GM12878 (cell line): ENCODE measurements at regions not wholly inside any gene's neighbourhood (a gene's known extent, or its start where the extent isn't known, plus 50 kb on each side); places are given as distances from the start of the nearest gene placed in this dataset.

Experiments
- ATAC-seq: fragments of 200-7000 bp; cut with Tn5 transposase; 3 replicates; pipeline ENCODE4 v1.9.1; 2020; ENCODE audit warnings: mild to moderate bottlenecking, moderate library complexity
- BruUV-seq: library from RNA; stranded (reverse); fragments of 400-500 nt; replicated peaks from 2 replicates; lab custom pipeline; 2021; lab: Mats Ljungman, UMichigan
- CTCF ChIA-PET: fragments of 300-600 bp; sonication (Branson Sonifier 250); formaldehyde crosslinking; extraction: SDS; loops from one replicate; lab custom pipeline; 2021; ENCODE audit warnings: inconsistent platforms; lab: Yijun Ruan, JAX
- POLR2A ChIA-PET: fragments of 350-600 bp; formaldehyde crosslinking; extraction: SDS; loops from one replicate; lab custom pipeline; 2021; ENCODE audit warnings: inconsistent platforms; lab: Charles Lee
- RAD21 ChIA-PET: fragments of 300-600 bp; sonication (Branson Sonifier 250); formaldehyde crosslinking; loops from one replicate; lab custom pipeline; 2023; ENCODE audit warnings: antibody characterized with exemption; ENCODE audit not compliant: unreplicated experiment; lab: Charles Lee
- SMC1A ChIA-PET: fragments of 300-600 bp; sonication (Branson Sonifier 250); formaldehyde crosslinking; loops from one replicate; lab custom pipeline; 2023; ENCODE audit not compliant: unreplicated experiment, uncharacterized antibody; lab: Charles Lee
- DNase-seq: peaks from one replicate; pipeline ENCODE4 v3.0.0-alpha.2; 2011; ENCODE audit warnings: low read depth, low spot score
- FAIRE-seq: peaks from 3 replicates; lab custom pipeline; 2011; peaks lifted over from hg19 to GRCh38; lab: Jason Lieb, UNC
- H2AFZ ChIP-seq: 2 replicates; pipeline ENCODE4 v1.6.0; 2011; ENCODE audit warnings: low read depth, low read length, control low read depth; ENCODE audit not compliant: control insufficient read depth
- H3K27ac ChIP-seq: 2 replicates; pipeline ENCODE4 v1.5.1; 2011; ENCODE audit warnings: control low read depth; ENCODE audit not compliant: control insufficient read depth, insufficient read depth
- H3K27me3 ChIP-seq, 2 experiments: replicated peaks in 1 of 2; 2 replicates each; pipeline versions ENCODE4 v1.6.0 to v1.6.1; 2011; ENCODE audit warnings: low read length in 1 of 2; ENCODE audit not compliant: control insufficient read depth in 2 of 2, insufficient read depth in 2 of 2
- H3K36me3 ChIP-seq, 2 experiments: 2 replicates each; pipeline ENCODE4 v1.5.1; 2011; ENCODE audit warnings: low read length in 1 of 2; ENCODE audit not compliant: control insufficient read depth in 2 of 2, insufficient read depth in 2 of 2
- H3K4me1 ChIP-seq: 2 replicates; pipeline ENCODE4 v1.6.1; 2011; ENCODE audit warnings: mild to moderate bottlenecking, low read length, moderate library complexity, mixed read lengths; ENCODE audit not compliant: control insufficient read depth, insufficient read depth
- H3K4me2 ChIP-seq: 2 replicates; pipeline ENCODE4 v1.6.0; 2011; ENCODE audit warnings: control low read depth; ENCODE audit not compliant: control insufficient read depth, insufficient read depth
- H3K4me3 ChIP-seq: fragments of 200-600 bp; sonication (generic); 2 replicates; pipeline ENCODE4 v1.5.1; 2016
- H3K79me2 ChIP-seq: 2 replicates; pipeline ENCODE4 v1.6.0; 2011; ENCODE audit warnings: low read length; ENCODE audit not compliant: control insufficient read depth, insufficient read depth
- H3K9ac ChIP-seq: 2 replicates; pipeline ENCODE4 v1.8.0; 2011; ENCODE audit warnings: low read length, control low read depth, mixed read lengths; ENCODE audit not compliant: control insufficient read depth, insufficient read depth
- H3K9me3 ChIP-seq: replicated peaks from 3 replicates; pipeline ENCODE4 v1.5.1; 2011; ENCODE audit warnings: mild to moderate bottlenecking, low read length; ENCODE audit not compliant: control insufficient read depth, insufficient read depth
- H4K20me1 ChIP-seq: 2 replicates; pipeline ENCODE4 v1.6.0; 2011; ENCODE audit not compliant: control insufficient read depth, insufficient read depth
- EP300 ChIP-seq, 2 experiments: fragments of 150-350 bp in 1 of 2; IDR thresholded peaks; 2 replicates each; pipeline ENCODE4 v1.6.1; 2011 to 2012; ENCODE audit warnings: low read depth in 2 of 2, low read length in 2 of 2, borderline replicate concordance in 1 of 2, improper control_type of control experiment in 1 of 2, inconsistent platforms in 1 of 2; ENCODE audit not compliant: control insufficient read depth in 1 of 2
- REST ChIP-seq: IDR thresholded peaks from 2 replicates; pipeline ENCODE4 v1.6.1; 2012; ENCODE audit warnings: mild to moderate bottlenecking, low read depth, low read length
- ZNF384 ChIP-seq: IDR thresholded peaks from 2 replicates; pipeline ENCODE4 v1.6.1; 2012; ENCODE audit warnings: low read depth, mild to moderate bottlenecking, low read length, improper control_type of control experiment, borderline replicate concordance
- WGBS: methylation state at CpG from one replicate; pipeline ENCODE4 v1.1.6; 2016; ENCODE audit warnings: low lambda C conversion rate; ENCODE audit not compliant: insufficient replicate concordance, insufficient coverage; ENCODE audit errors: missing lambda C conversion rate; 5-methylcytosine and 5-hydroxymethylcytosine counted together
- in situ Hi-C: fragments of 300-500 bp; cut with MboI; formaldehyde crosslinking; loops from 9 replicates; pipeline ENCODE4 v1.14.3; 2018; ENCODE audit warnings: mixed read lengths
- intact Hi-C: fragments of 100-400 bp; cut with micrococcal nuclease; formaldehyde crosslinking; loops from one replicate; pipeline ENCODE4 v1.14.2; 2022; ENCODE audit not compliant: unreplicated experiment

DNA sequence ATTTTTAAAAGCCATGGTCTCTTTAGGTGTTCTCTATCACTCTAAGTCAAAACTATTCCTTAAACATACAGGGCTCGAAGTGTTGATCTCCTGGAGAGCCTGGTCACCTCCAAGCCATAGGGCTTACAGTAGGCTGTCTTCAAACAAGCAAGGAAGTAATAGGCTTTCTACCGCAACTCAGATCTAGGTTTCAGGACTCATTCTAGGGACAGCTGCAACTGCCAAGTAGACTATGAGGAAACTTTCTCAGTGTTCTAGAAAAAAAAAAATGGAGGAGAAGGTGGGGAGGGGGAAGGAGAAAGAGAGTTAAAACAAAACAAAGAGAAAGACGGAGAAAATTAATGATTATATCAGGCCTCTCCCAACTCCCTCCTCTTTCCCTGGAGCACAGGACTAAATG lies 106.9 kb upstream of the ETV6 start:
- H3K36me3 ChIP-seq, result no peaks in the 10 kb centered on the region
- intact Hi-C loops (no loop called here), in situ Hi-C loops (no loop called here)
- no peak overlapping the region for H3K9ac ChIP-seq
- no peak for TF ChIP-seq EP300 (IDR thresholded peaks at IDR 0.05; ENCODE audit: borderline replicate concordance in 1 of 2, control insufficient read depth in 1 of 2, low read depth in 2 of 2, low read length in 2 of 2)
- TF ChIP-seq ZNF384, result 0 out of 2 replicates have a peak, but pooled peaks have one; percentile 12
- peak; percentile 75 for TF ChIP-seq REST
- no peak overlapping the region for H3K4me3 ChIP-seq
- no peaks in the 10 kb centered on the region for H4K20me1 ChIP-seq
- ChIA-PET SMC1A (interaction anchor here (1.2 to 4.8 kb wide), 3 partner anchors 13 to 37 kb away, joined by 5 to 47 read pairs (median 5); no protein-coding TSS in a partner anchor), POLR2A (interaction anchor here (0.6 to 1.0 kb wide), 4 partner anchors 13 to 197 kb away, joined by 4 to 7 read pairs (median 6); no protein-coding TSS in a partner anchor), CTCF (interaction anchor here (0.9 to 1.7 kb wide), 3 partner anchors 41 to 490 kb away, joined by 3 to 6 read pairs (median 5); no protein-coding TSS in a partner anchor), RAD21 (interaction anchor here (0.8 to 1.1 kb wide), 2 partner anchors 37 to 409 kb away, joined by 3 read pairs; no protein-coding TSS in a partner anchor)
- no peak overlapping the region for H3K4me2 ChIP-seq
- WGBS, result 63% methylated on average over 3 of the region's 3 CpGs
- H3K79me2 ChIP-seq, result no peaks in the 10 kb centered on the region
- no peak overlapping the region for H3K27ac ChIP-seq
- H3K9me3 ChIP-seq, result no peaks in the 10 kb centered on the region
- peaks cover 27% of the 10 kb centered on the region for H3K4me1 ChIP-seq
- ATAC-seq (no peak), DNase-seq (no peak), FAIRE-seq (no peak)
- BruUV-seq, result no TSS peak
- H3K27me3 ChIP-seq, result no peaks in the 10 kb centered on the region
- H2AFZ ChIP-seq, result no peak overlapping the region
